Ishikawa (cell line): ENCODE measurements at regions not wholly inside any gene's neighbourhood (a gene's known extent, or its start where the extent isn't known, plus 50 kb on each side); places are given as distances from the start of the nearest gene placed in this dataset.

Experiments
- CEBPB ChIP-seq: IDR thresholded peaks from 2 replicates; pipeline ENCODE4 v1.6.1; 2012
- CREB1 ChIP-seq: IDR thresholded peaks from 2 replicates; pipeline ENCODE4 v1.6.1; 2012; ENCODE audit warnings: low read depth
- EGR1 ChIP-seq: IDR thresholded peaks from 2 replicates; pipeline ENCODE4 v1.6.1; 2012
- EP300 ChIP-seq: IDR thresholded peaks from 2 replicates; pipeline ENCODE4 v1.6.1; 2012; ENCODE audit warnings: borderline replicate concordance
- FOXM1 ChIP-seq: IDR thresholded peaks from 2 replicates; pipeline ENCODE4 v1.6.1; 2012; ENCODE audit warnings: low read depth, borderline replicate concordance
- NFIC ChIP-seq: IDR thresholded peaks from 2 replicates; pipeline ENCODE4 v1.6.1; 2012
- RAD21 ChIP-seq: IDR thresholded peaks from 2 replicates; pipeline ENCODE4 v1.6.1; 2012; ENCODE audit warnings: low read depth
- TAF1 ChIP-seq: IDR thresholded peaks from 2 replicates; pipeline ENCODE4 v1.6.1; 2012; ENCODE audit warnings: low read depth, mild to moderate bottlenecking
- TCF12 ChIP-seq: IDR thresholded peaks from 2 replicates; pipeline ENCODE4 v1.6.1; 2012; ENCODE audit warnings: low read depth
- TEAD4 ChIP-seq: IDR thresholded peaks from 2 replicates; pipeline ENCODE4 v1.6.1; 2012
- YY1 ChIP-seq: IDR thresholded peaks from 2 replicates; pipeline ENCODE4 v1.6.1; 2012; ENCODE audit warnings: low read depth
- ZBTB7A ChIP-seq: IDR thresholded peaks from 2 replicates; pipeline ENCODE4 v1.6.1; 2012; ENCODE audit warnings: low read depth
- TF ChIP-seq, protein P1 (sequence below): IDR thresholded peaks from 2 replicates; pipeline ENCODE4 v1.6.1; 2012
- TF ChIP-seq, protein P2 (sequence below): IDR thresholded peaks from 2 replicates; pipeline ENCODE4 v1.6.1; 2012
- TF ChIP-seq, protein P3 (sequence below): IDR thresholded peaks from 2 replicates; pipeline ENCODE4 v1.6.1; 2012; ENCODE audit warnings: low read depth, mild to moderate bottlenecking

DNA sequence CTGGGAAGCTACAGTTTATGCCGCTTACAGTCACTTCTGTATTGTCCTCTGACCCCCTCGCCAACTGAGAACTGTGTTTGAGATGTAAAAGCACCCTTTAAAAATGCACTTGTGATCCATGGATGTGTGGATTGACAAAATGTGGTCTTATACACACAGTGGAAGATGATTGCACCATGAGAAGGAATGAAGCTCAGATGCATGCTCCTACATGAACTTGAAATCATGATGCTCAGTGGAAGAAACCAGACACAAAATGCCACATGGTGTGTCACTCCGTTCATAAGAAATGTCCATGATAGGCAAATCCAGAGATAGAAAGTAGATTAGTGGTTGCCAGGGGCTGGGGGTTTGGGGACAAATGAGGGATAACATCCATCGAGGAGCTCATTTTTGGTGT lies 58.0 kb downstream of the PITPNM2 start:
- TF ChIP-seq FOXM1, result no peak
- no peak for TF ChIP-seq EGR1
- TF ChIP-seq RAD21, result no peak
- TF ChIP-seq, protein P1, sequence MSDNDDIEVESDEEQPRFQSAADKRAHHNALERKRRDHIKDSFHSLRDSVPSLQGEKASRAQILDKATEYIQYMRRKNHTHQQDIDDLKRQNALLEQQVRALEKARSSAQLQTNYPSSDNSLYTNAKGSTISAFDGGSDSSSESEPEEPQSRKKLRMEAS, result no peak
- TF ChIP-seq CREB1, result no peak
- no peak for TF ChIP-seq TCF12
- no peak for TF ChIP-seq CEBPB
- TF ChIP-seq TEAD4, result no peak
- TF ChIP-seq NFIC, result no peak
- TF ChIP-seq EP300, result no peak
- TF ChIP-seq, protein P2, sequence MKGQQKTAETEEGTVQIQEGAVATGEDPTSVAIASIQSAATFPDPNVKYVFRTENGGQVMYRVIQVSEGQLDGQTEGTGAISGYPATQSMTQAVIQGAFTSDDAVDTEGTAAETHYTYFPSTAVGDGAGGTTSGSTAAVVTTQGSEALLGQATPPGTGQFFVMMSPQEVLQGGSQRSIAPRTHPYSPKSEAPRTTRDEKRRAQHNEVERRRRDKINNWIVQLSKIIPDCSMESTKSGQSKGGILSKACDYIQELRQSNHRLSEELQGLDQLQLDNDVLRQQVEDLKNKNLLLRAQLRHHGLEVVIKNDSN, result no peak

DNA sequence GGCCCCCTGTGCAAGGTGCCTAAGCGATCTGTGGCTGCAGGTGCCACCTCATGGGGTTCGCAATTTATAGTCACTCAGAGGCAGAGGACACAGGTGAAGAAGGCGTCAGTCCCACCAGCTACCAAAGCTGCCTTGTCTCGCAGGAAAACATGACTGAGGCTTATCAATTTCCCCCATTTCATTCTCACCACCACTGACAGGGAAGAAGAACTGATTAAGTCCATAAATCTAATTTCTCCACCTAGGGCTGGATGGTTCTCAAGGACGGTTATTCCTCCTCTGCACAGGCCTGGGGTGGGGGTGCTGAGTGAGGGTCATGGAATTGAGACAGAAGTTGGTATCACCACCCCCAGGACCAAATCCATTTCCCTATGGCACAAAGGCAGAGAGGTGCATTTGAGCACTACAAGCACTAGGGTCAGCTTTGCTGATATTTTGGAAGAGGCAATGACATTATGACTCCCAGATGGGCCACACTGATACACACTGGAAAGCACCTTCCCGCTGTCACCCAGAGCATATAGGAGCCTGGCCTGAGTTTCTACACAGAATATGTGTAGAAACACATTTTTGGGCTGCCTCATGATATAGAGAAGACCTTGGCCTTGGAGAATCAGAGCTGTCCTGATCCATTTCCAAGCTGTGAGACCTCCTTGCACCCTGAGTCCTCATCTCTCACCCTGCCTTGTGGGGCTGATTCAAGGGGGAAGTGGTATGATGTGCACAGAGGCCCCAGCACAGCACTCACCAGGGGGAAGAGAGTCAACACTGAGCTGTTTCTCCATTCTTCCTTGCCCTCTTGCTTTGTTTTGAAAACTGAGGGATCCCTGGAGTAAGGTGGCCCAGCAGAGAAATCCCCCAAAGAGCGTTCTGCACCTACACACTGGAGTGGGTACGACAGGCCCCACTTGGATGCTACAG lies 59.4 kb downstream of the PITPNM2 start:
- no peak for TF ChIP-seq YY1
- TF ChIP-seq EGR1, result no peak
- TF ChIP-seq CEBPB, result no peak
- no peak for TF ChIP-seq TEAD4
- TF ChIP-seq, protein P1, result no peak
- TF ChIP-seq TCF12, result no peak
- TF ChIP-seq, protein P2, result no peak
- no peak for TF ChIP-seq FOXM1
- no peak for TF ChIP-seq EP300
- TF ChIP-seq CREB1, result no peak
- no peak for TF ChIP-seq TAF1
- TF ChIP-seq RAD21, result no peak
- no peak for TF ChIP-seq ZBTB7A
- TF ChIP-seq, protein P3, sequence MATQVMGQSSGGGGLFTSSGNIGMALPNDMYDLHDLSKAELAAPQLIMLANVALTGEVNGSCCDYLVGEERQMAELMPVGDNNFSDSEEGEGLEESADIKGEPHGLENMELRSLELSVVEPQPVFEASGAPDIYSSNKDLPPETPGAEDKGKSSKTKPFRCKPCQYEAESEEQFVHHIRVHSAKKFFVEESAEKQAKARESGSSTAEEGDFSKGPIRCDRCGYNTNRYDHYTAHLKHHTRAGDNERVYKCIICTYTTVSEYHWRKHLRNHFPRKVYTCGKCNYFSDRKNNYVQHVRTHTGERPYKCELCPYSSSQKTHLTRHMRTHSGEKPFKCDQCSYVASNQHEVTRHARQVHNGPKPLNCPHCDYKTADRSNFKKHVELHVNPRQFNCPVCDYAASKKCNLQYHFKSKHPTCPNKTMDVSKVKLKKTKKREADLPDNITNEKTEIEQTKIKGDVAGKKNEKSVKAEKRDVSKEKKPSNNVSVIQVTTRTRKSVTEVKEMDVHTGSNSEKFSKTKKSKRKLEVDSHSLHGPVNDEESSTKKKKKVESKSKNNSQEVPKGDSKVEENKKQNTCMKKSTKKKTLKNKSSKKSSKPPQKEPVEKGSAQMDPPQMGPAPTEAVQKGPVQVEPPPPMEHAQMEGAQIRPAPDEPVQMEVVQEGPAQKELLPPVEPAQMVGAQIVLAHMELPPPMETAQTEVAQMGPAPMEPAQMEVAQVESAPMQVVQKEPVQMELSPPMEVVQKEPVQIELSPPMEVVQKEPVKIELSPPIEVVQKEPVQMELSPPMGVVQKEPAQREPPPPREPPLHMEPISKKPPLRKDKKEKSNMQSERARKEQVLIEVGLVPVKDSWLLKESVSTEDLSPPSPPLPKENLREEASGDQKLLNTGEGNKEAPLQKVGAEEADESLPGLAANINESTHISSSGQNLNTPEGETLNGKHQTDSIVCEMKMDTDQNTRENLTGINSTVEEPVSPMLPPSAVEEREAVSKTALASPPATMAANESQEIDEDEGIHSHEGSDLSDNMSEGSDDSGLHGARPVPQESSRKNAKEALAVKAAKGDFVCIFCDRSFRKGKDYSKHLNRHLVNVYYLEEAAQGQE, result no peak
- TF ChIP-seq NFIC, result no peak

DNA sequence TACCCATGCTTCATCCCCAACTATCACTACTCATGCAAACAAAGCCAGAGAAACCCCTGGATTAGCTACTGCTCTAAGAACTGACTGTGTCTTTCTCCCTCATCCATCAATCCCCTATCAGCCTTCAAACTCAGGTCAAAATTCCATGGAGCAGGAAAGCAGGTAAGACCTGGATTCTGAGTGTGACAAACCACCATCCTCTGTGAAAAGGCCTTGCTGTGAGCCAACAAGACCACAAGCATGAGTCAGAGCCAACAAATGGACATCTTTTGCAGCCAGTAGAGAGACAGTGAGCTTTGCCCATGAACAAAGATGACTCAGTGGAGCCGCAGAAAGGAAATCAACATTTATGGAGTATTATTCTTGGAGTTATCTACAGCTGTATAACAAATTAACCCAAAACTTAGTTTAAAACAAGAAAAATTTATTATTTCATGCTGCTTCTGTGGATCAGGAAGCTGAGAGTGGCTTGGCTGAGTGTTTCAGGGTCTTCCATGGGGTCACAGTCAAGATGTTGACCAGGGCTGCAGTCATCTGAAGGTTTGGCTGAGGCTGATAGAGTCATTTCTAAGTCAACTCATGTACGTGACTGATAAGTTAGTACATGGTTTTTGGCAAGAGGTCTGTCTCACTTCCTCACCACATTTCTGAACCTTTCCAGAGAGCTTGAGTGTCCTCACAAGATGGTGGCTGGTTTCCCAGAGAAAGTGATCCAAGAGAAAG lies 61.1 kb downstream of the PITPNM2 start:
- TF ChIP-seq RAD21, result no peak
- TF ChIP-seq, protein P3, result no peak
- TF ChIP-seq ZBTB7A, result no peak
- TF ChIP-seq, protein P1, result no peak

DNA sequence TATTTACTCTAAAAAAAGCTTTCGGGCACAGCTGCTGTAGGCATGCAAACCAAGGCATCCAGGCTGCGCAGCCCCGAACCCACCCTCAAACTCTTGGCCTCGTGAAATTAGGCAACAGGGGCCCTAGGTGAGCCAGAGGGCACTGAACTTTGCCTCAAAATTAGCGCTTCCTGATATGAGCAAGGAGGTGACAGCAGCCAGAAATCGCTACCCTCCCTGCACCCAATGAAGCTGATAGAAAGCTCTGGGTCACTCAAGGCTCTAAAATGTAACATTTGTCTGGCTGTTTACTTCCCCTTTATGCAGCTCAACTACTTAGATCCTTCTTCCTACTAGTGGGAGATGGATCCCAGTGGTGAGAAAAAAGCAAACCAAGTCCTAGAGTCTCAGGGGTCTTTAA lies 61.8 kb downstream of the PITPNM2 start:
- TF ChIP-seq, protein P1, result no peak
- TF ChIP-seq TEAD4 (no peak), NFIC (no peak), CREB1 (no peak)
- TF ChIP-seq, protein P3, result no peak
